ENCODE measurements at regions not wholly inside any gene's neighbourhood (a gene's known extent, or its start where the extent isn't known, plus 50 kb on each side); places are given as distances from the start of the nearest gene placed in this dataset.
"Not testable (repeated sequence)": the region's sequence is repeated elsewhere in the genome, so short reads cannot be mapped to it uniquely, and the experiment has no call there.

- DNase-seq = peak; percentile 72
These were observed 55.1 kb downstream of the CYCS start for GRCh38 chr7:25069900-25070443.

- DNase-seq = no peak
These were observed 56.4 kb downstream of the CYCS start for GRCh38 chr7:25068502-25069213.

GRCh38 chr7:25067726-25068501, 57.1 kb downstream of the CYCS start:
- DNase-seq = no peak

- no peak for DNase-seq
These were observed 58.8 kb downstream of the CYCS start for GRCh38 chr7:25066253-25066652.

GRCh38 chr7:25062380-25062779, 62.7 kb downstream of the CYCS start:
- no peak for DNase-seq

GRCh38 chr7:25060487-25061055, 64.5 kb downstream of the CYCS start:
- DNase-seq = no peak

- DNase-seq = no peak
These were observed 65.5 kb downstream of the CYCS start for GRCh38 chr7:25059576-25059975.

- DNase-seq = no peak
These were observed 68.7 kb downstream of the CYCS start for GRCh38 chr7:25056368-25056767.

GRCh38 chr7:25055520-25056220, 69.4 kb downstream of the CYCS start:
- no peak for DNase-seq

- no peak for DNase-seq
These were observed 70.1 kb downstream of the CYCS start for GRCh38 chr7:25054819-25055519.

GRCh38 chr7:25050223-25050622, 70.2 kb upstream of the OSBPL3 start:
- no peak for DNase-seq

GRCh38 chr7:25048444-25048834, 68.5 kb upstream of the OSBPL3 start:
- no peak for DNase-seq

- not testable (repeated sequence) for DNase-seq
These were observed 67.8 kb upstream of the OSBPL3 start for GRCh38 chr7:25047571-25048443.

- no peak for DNase-seq
These were observed 57.3 kb upstream of the OSBPL3 start for GRCh38 chr7:25037325-25037724.

- DNase-seq = no peak
These were observed 55.3 kb upstream of the OSBPL3 start for GRCh38 chr7:25035274-25035673.

- no peak for DNase-seq
These were observed 54.2 kb upstream of the OSBPL3 start for GRCh38 chr7:25034136-25034535.

- no peak for DNase-seq
These were observed 53.1 kb upstream of the OSBPL3 start for GRCh38 chr7:25032774-25033743.

- DNase-seq = no peak
These were observed 51.5 kb upstream of the OSBPL3 start for GRCh38 chr7:25031432-25031831.

GRCh38 chr7:25031007-25031406, 51.0 kb upstream of the OSBPL3 start:
- no peak for DNase-seq

All from CD4-positive, alpha-beta T cell treated with Interleukin-10 for 1 hour (primary cell).